Caco-2 (cell line): ENCODE measurements at regions not wholly inside any gene's neighbourhood (a gene's known extent, or its start where the extent isn't known, plus 50 kb on each side); places are given as distances from the start of the nearest gene placed in this dataset.

Experiments used
- BruUV-seq: library from RNA; stranded (reverse); fragments of 400-500 nt; replicated peaks from 2 replicates; lab custom pipeline; 2021; lab: Mats Ljungman, UMichigan
- CTCF ChIA-PET: fragments of 300-600 bp; sonication (Branson Sonifier 250); formaldehyde crosslinking; loops from one replicate; lab custom pipeline; 2022; ENCODE audit warnings: antibody characterized with exemption; lab: Charles Lee
- POLR2A ChIA-PET: fragments of 300-600 bp; sonication (Branson Sonifier 250); formaldehyde crosslinking; loops from one replicate; lab custom pipeline; 2022; ENCODE audit warnings: antibody characterized with exemption; lab: Charles Lee
- DNase-seq, 2 experiments: peaks; one replicate each; pipeline versions ENCODE4 v3.0.0 to v3.0.0-alpha.2; 2020 to 2022
- H3K27me3 ChIP-seq: replicated peaks from 2 replicates; pipeline ENCODE4 v1.6.0; 2011; ENCODE audit warnings: low read length; ENCODE audit not compliant: control insufficient read depth, insufficient read depth
- H3K36me3 ChIP-seq: 2 replicates; pipeline ENCODE4 v1.5.1; 2011; ENCODE audit warnings: low read length; ENCODE audit not compliant: control insufficient read depth, insufficient read depth
- H3K4me1 ChIP-seq: fragments of 250-450 bp; sonication (Bioruptor Pico); 2 replicates; pipeline ENCODE4 v1.5.1; 2020; ENCODE audit warnings: mild to moderate bottlenecking
- H3K4me3 ChIP-seq: 2 replicates; pipeline ENCODE4 v1.5.1; 2011; ENCODE audit warnings: low read depth, mild to moderate bottlenecking, control low read depth, low read length
- H3K9me3 ChIP-seq: fragments of 250-450 bp; sonication (Bioruptor Pico); 2 replicates; pipeline ENCODE4 v1.5.1; 2020; ENCODE audit warnings: mild to moderate bottlenecking, moderate library complexity
- H3K27ac Mint-ChIP-seq: one replicate; pipeline ENCODE4 v1.8.0; 2022; ENCODE audit warnings: mixed read lengths; ENCODE audit not compliant: unreplicated experiment
- H3K27me3 Mint-ChIP-seq: one replicate; pipeline ENCODE4 v1.8.0; 2022; ENCODE audit warnings: mixed read lengths; ENCODE audit not compliant: insufficient read depth, unreplicated experiment
- H3K36me3 Mint-ChIP-seq: one replicate; pipeline ENCODE4 v1.8.0; 2022; ENCODE audit warnings: mild to moderate bottlenecking, mixed read lengths; ENCODE audit not compliant: insufficient read depth, unreplicated experiment
- H3K4me1 Mint-ChIP-seq: one replicate; pipeline ENCODE4 v1.8.0; 2022; ENCODE audit warnings: low read depth, mixed read lengths; ENCODE audit not compliant: unreplicated experiment
- H3K4me3 Mint-ChIP-seq: one replicate; pipeline ENCODE4 v1.8.0; 2022; ENCODE audit warnings: mild to moderate bottlenecking, moderate library complexity, mixed read lengths; ENCODE audit not compliant: unreplicated experiment
- H3K9me3 Mint-ChIP-seq: one replicate; pipeline ENCODE4 v1.8.0; 2022; ENCODE audit warnings: mixed read lengths; ENCODE audit not compliant: unreplicated experiment
- CTCF ChIP-seq, 2 experiments: fragments of 200-600 bp in 1 of 2; IDR thresholded peaks; 1 replicate in 1 of 2; 2 replicates in 1 of 2; pipeline versions ENCODE4 v1.5.1 to v1.8.0; 2011 to 2022; ENCODE audit warnings: antibody characterized with exemption in 1 of 2, control low read depth in 1 of 2, inconsistent platforms in 1 of 2, low read depth in 1 of 2, low read length in 1 of 2, mild to moderate bottlenecking in 1 of 2, moderate library complexity in 1 of 2; ENCODE audit not compliant: insufficient read depth in 1 of 2, severe bottlenecking in 1 of 2, unreplicated experiment in 1 of 2
- intact Hi-C: fragments of 100-400 bp; cut with micrococcal nuclease; formaldehyde crosslinking; loops from one replicate; pipeline ENCODE4 v1.10.0; 2022; ENCODE audit not compliant: unreplicated experiment

- intact Hi-C loops = no loop called here
- Mint-ChIP-seq H3K9me3 (no peaks in the 10 kb centered on the region), H3K27me3 (no peaks in the 10 kb centered on the region), H3K4me3 (no peak overlapping the region), H3K36me3 (no peaks in the 10 kb centered on the region), H3K4me1 (no peaks in the 10 kb centered on the region), H3K27ac (no peak overlapping the region)
- no peaks in the 10 kb centered on the region for H3K9me3 ChIP-seq
- ChIA-PET CTCF (no interaction called here), POLR2A (no interaction called here)
- BruUV-seq = no TSS peak
- H3K36me3 ChIP-seq = no peaks in the 10 kb centered on the region
- TF ChIP-seq CTCF (IDR thresholded peaks at IDR 0.05; ENCODE audit: insufficient read depth in 1 of 2, low read depth in 1 of 2, low read length in 1 of 2, severe bottlenecking in 1 of 2, unreplicated experiment in 1 of 2) = no peak
- no peaks in the 10 kb centered on the region for H3K27me3 ChIP-seq
- no peaks in the 10 kb centered on the region for H3K4me1 ChIP-seq
- H3K4me3 ChIP-seq = no peak overlapping the region
- DNase-seq = no peak
These were observed 54.6 kb upstream of the GUCY1A1 start for GRCh38 chr4:155612074-155612473.

GRCh38 chr4:155611501-155611900 lies 55.1 kb upstream of the GUCY1A1 start:
- H3K4me1 ChIP-seq = no peaks in the 10 kb centered on the region
- no peak for DNase-seq
- CTCF ChIA-PET = no interaction called here
- POLR2A ChIA-PET = no interaction called here
- Mint-ChIP-seq H3K4me1 (no peaks in the 10 kb centered on the region), H3K27ac (no peak overlapping the region), H3K4me3 (no peak overlapping the region), H3K27me3 (no peaks in the 10 kb centered on the region), H3K9me3 (no peaks in the 10 kb centered on the region), H3K36me3 (no peaks in the 10 kb centered on the region)
- intact Hi-C loops = no loop called here
- no peak overlapping the region for H3K4me3 ChIP-seq
- no peaks in the 10 kb centered on the region for H3K27me3 ChIP-seq
- no peak for TF ChIP-seq CTCF (IDR thresholded peaks at IDR 0.05; ENCODE audit: insufficient read depth in 1 of 2, low read depth in 1 of 2, low read length in 1 of 2, severe bottlenecking in 1 of 2, unreplicated experiment in 1 of 2)
- no peaks in the 10 kb centered on the region for H3K36me3 ChIP-seq
- no TSS peak for BruUV-seq
- no peaks in the 10 kb centered on the region for H3K9me3 ChIP-seq

- CTCF ChIA-PET = no interaction called here
- no peak overlapping the region for H3K4me3 Mint-ChIP-seq
- POLR2A ChIA-PET = no interaction called here
These were observed 56.5 kb upstream of the GUCY1A1 start for GRCh38 chr4:155610143-155610542.

More at GRCh38 chr4:155610143-155610542, 56.5 kb upstream of the GUCY1A1 start:
- H3K4me1 ChIP-seq = no peaks in the 10 kb centered on the region
- H3K9me3 Mint-ChIP-seq = no peaks in the 10 kb centered on the region
- H3K4me3 ChIP-seq = no peak overlapping the region
- no TSS peak for BruUV-seq
- no peaks in the 10 kb centered on the region for H3K27me3 ChIP-seq
- no peaks in the 10 kb centered on the region for H3K4me1 Mint-ChIP-seq
- H3K36me3 Mint-ChIP-seq = no peaks in the 10 kb centered on the region
- intact Hi-C loops = no loop called here
- no peaks in the 10 kb centered on the region for H3K9me3 ChIP-seq
- no peak for TF ChIP-seq CTCF (IDR thresholded peaks at IDR 0.05; ENCODE audit: insufficient read depth in 1 of 2, low read depth in 1 of 2, low read length in 1 of 2, severe bottlenecking in 1 of 2, unreplicated experiment in 1 of 2)
- no peak overlapping the region for H3K27ac Mint-ChIP-seq
- H3K36me3 ChIP-seq = no peaks in the 10 kb centered on the region
- no peaks in the 10 kb centered on the region for H3K27me3 Mint-ChIP-seq
- DNase-seq = no peak
